PC-9 (cell line): ENCODE measurements at regions not wholly inside any gene's neighbourhood (a gene's known extent, or its start where the extent isn't known, plus 50 kb on each side); places are given as distances from the start of the nearest gene placed in this dataset.

Source experiments
- BruUV-seq: library from RNA; stranded (reverse); fragments of 400-500 nt; replicated peaks from 2 replicates; lab custom pipeline; 2021; lab: Mats Ljungman, UMichigan
- CTCF ChIA-PET: fragments of 300-600 bp; sonication (Branson Sonifier 250); formaldehyde crosslinking; loops from one replicate; lab custom pipeline; 2022; ENCODE audit warnings: antibody characterized with exemption; lab: Charles Lee
- POLR2A ChIA-PET: fragments of 300-600 bp; sonication (Branson Sonifier 250); formaldehyde crosslinking; loops from one replicate; lab custom pipeline; 2022; ENCODE audit warnings: antibody characterized with exemption; ENCODE audit not compliant: unreplicated experiment; lab: Charles Lee
- DNase-seq, 2 experiments: peaks; one replicate each; pipeline versions ENCODE4 v3.0.0 to v3.0.0-alpha.2; 2015 to 2022; ENCODE audit warnings: mixed read lengths in 1 of 2
- H2AFZ ChIP-seq: fragments of 200-600 bp; sonication (generic); 2 replicates; pipeline ENCODE4 v1.8.1; 2017; ENCODE audit warnings: antibody characterized with exemption
- H3F3A ChIP-seq: fragments of 200-600 bp; sonication (generic); 2 replicates; pipeline ENCODE4 v1.8.1; 2017; ENCODE audit warnings: antibody characterized with exemption, mild to moderate bottlenecking, low read depth; ENCODE audit not compliant: insufficient read depth
- H3K27ac ChIP-seq: fragments of 200-600 bp; sonication (generic); 2 replicates; pipeline ENCODE4 v1.6.1; 2016; ENCODE audit warnings: mixed run types
- H3K27me3 ChIP-seq: fragments of 200-600 bp; sonication (generic); 2 replicates; pipeline ENCODE4 v1.6.1; 2016; ENCODE audit warnings: low read depth, mixed run types; ENCODE audit not compliant: insufficient read depth
- H3K36me3 ChIP-seq: fragments of 200-600 bp; sonication (generic); 2 replicates; pipeline ENCODE4 v1.6.1; 2016; ENCODE audit warnings: low read depth, mixed run types
- H3K4me1 ChIP-seq: fragments of 200-600 bp; sonication (generic); replicated peaks from 2 replicates; pipeline ENCODE4 v1.6.1; 2016; ENCODE audit warnings: mixed run types; ENCODE audit not compliant: insufficient read depth
- H3K4me2 ChIP-seq: fragments of 200-600 bp; sonication (generic); 2 replicates; pipeline ENCODE4 v1.6.1; 2017; ENCODE audit warnings: mixed run types
- H3K4me3 ChIP-seq: fragments of 200-600 bp; sonication (generic); 2 replicates; pipeline ENCODE4 v1.6.1; 2016; ENCODE audit warnings: mixed run types
- H3K79me2 ChIP-seq: fragments of 200-600 bp; sonication (generic); 2 replicates; pipeline ENCODE4 v1.6.1; 2017; ENCODE audit warnings: low read depth, mixed run types
- H3K9me2 ChIP-seq: fragments of 200-600 bp; sonication (generic); 2 replicates; pipeline ENCODE4 v1.8.1; 2017; ENCODE audit warnings: mild to moderate bottlenecking; ENCODE audit not compliant: insufficient read depth
- H3K9me3 ChIP-seq: fragments of 200-600 bp; sonication (generic); 2 replicates; pipeline ENCODE4 v1.8.1; 2016; ENCODE audit warnings: low read depth; ENCODE audit not compliant: insufficient read depth
- H4K20me1 ChIP-seq: fragments of 200-600 bp; sonication (generic); 2 replicates; pipeline ENCODE4 v1.8.1; 2017; ENCODE audit not compliant: insufficient read depth
- CTCF ChIP-seq: fragments of 200-600 bp; sonication (generic); conservative IDR thresholded peaks from 2 replicates; pipeline ENCODE4 v1.6.1; 2017; ENCODE audit warnings: mixed run types, antibody characterized with exemption, mild to moderate bottlenecking, moderate library complexity
- EZH2 ChIP-seq: fragments of 200-600 bp; sonication (generic); IDR thresholded peaks from 2 replicates; pipeline ENCODE4 v1.8.0; 2017; ENCODE audit warnings: antibody characterized with exemption, low read depth
- intact Hi-C: fragments of 100-400 bp; cut with micrococcal nuclease; formaldehyde crosslinking; loops from one replicate; pipeline ENCODE4 v1.10.0; 2022; ENCODE audit not compliant: unreplicated experiment

GRCh38 chr7:83791737-83792136, 142.8 kb upstream of the SEMA3E start:
- intact Hi-C loops: loop anchor here (1.0 kb wide), 1 partner anchor 380 kb away; no protein-coding TSS in a partner anchor
- ChIA-PET POLR2A (no interaction called here), CTCF (no interaction called here)
- DNase-seq: no peak
- Histone ChIP-seq H2AFZ (no peak overlapping the region), H3K4me2 (no peak overlapping the region), H3K9me2 (no peaks in the 10 kb centered on the region), H3K4me1 (no peaks in the 10 kb centered on the region), H3K9me3 (no peaks in the 10 kb centered on the region), H3K36me3 (no peaks in the 10 kb centered on the region), H3K79me2 (no peaks in the 10 kb centered on the region), H3K27me3 (no peaks in the 10 kb centered on the region), H3K27ac (no peak overlapping the region), H3K4me3 (no peak overlapping the region), H4K20me1 (no peaks in the 10 kb centered on the region), H3F3A (no peaks in the 10 kb centered on the region)
- no TSS peak for BruUV-seq
- TF ChIP-seq CTCF (no peak), EZH2 (no peak)

GRCh38 chr7:83786858-83787257, 137.9 kb upstream of the SEMA3E start:
- Histone ChIP-seq H2AFZ (no peak overlapping the region), H3K4me3 (no peak overlapping the region), H3K79me2 (no peaks in the 10 kb centered on the region), H3K9me3 (no peaks in the 10 kb centered on the region), H4K20me1 (no peaks in the 10 kb centered on the region), H3K27me3 (no peaks in the 10 kb centered on the region), H3K36me3 (no peaks in the 10 kb centered on the region), H3K4me2 (no peak overlapping the region), H3K4me1 (no peaks in the 10 kb centered on the region), H3K9me2 (no peaks in the 10 kb centered on the region; the same call in 1 of the 2 replicates), H3K27ac (no peak overlapping the region), H3F3A (no peaks in the 10 kb centered on the region)
- TF ChIP-seq CTCF (no peak), EZH2 (no peak)
- ChIA-PET POLR2A (no interaction called here), CTCF (no interaction called here)
- intact Hi-C loops: no loop called here
- DNase-seq: no peak
- no TSS peak for BruUV-seq

DNA sequence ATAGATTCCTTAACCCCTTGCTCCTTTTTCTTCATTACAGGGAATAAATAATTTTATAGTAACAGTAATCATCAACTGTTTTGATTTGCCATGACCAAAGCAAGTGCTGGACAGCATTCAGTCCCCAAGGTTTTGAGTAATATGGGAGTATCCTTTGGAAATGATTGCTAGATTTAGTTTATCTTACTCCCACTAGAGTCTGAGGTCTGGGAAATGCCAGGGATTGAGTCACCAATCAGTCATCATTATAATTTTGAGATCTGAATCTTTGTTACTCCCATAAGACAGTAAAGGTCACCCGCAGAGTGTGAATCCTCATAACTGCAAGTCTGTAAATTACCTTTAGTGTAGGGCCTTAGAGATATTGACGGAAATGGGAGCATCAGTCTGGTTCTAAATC, 133.7 kb upstream of the SEMA3E start:
- DNase-seq: no peak

More for the DNA sequence above, 133.7 kb upstream of the SEMA3E start:
- H3K4me1 ChIP-seq: no peaks in the 10 kb centered on the region
- H3K79me2 ChIP-seq: no peaks in the 10 kb centered on the region
- intact Hi-C loops: no loop called here
- no peaks in the 10 kb centered on the region for H4K20me1 ChIP-seq
- ChIA-PET CTCF (no interaction called here), POLR2A (no interaction called here)
- TF ChIP-seq EZH2: no peak
- TF ChIP-seq CTCF: no peak
- H3F3A ChIP-seq: no peaks in the 10 kb centered on the region
- H3K27me3 ChIP-seq: no peaks in the 10 kb centered on the region
- no peak overlapping the region for H3K4me3 ChIP-seq
- H3K36me3 ChIP-seq: no peaks in the 10 kb centered on the region
- H3K9me2 ChIP-seq: no peaks in the 10 kb centered on the region; the same call in 1 of the 2 replicates
- no TSS peak for BruUV-seq
- no peak overlapping the region for H3K27ac ChIP-seq
- H3K9me3 ChIP-seq: no peaks in the 10 kb centered on the region
- no peak overlapping the region for H3K4me2 ChIP-seq
- no peak overlapping the region for H2AFZ ChIP-seq
